ENCODE measurements at regions not wholly inside any gene's neighbourhood (a gene's known extent, or its start where the extent isn't known, plus 50 kb on each side); places are given as distances from the start of the nearest gene placed in this dataset.

- ATAC-seq (ENCODE audit: low read depth) = no peak
- Mint-ChIP-seq H3K9me3 (no peaks in the 10 kb centered on the region), H3K4me1 (no peaks in the 10 kb centered on the region), H3K4me3 (no peak overlapping the region), H3K36me3 (ENCODE audit: low read depth) (no peaks in the 10 kb centered on the region), H3K27me3 (peaks cover 5% of the 10 kb centered on the region), H3K27ac (no peak overlapping the region)
- TF ChIP-seq, protein P1, sequence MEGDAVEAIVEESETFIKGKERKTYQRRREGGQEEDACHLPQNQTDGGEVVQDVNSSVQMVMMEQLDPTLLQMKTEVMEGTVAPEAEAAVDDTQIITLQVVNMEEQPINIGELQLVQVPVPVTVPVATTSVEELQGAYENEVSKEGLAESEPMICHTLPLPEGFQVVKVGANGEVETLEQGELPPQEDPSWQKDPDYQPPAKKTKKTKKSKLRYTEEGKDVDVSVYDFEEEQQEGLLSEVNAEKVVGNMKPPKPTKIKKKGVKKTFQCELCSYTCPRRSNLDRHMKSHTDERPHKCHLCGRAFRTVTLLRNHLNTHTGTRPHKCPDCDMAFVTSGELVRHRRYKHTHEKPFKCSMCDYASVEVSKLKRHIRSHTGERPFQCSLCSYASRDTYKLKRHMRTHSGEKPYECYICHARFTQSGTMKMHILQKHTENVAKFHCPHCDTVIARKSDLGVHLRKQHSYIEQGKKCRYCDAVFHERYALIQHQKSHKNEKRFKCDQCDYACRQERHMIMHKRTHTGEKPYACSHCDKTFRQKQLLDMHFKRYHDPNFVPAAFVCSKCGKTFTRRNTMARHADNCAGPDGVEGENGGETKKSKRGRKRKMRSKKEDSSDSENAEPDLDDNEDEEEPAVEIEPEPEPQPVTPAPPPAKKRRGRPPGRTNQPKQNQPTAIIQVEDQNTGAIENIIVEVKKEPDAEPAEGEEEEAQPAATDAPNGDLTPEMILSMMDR (IDR thresholded peaks at IDR 0.05) = no peak
- CTCF ChIA-PET = no interaction called here
- POLR2A ChIA-PET = no interaction called here
- intact Hi-C loops (cut with micrococcal nuclease) = no loop called here
- DNase-seq = no peak
Observed at GRCh38 chr5:67960939-67961338, 254.6 kb upstream of the PIK3R1 start.

GRCh38 chr5:67957374-67957773, 258.2 kb upstream of the PIK3R1 start:
- H3K4me1 Mint-ChIP-seq = no peaks in the 10 kb centered on the region
- H3K9me3 Mint-ChIP-seq = no peaks in the 10 kb centered on the region
- ATAC-seq (ENCODE audit: low read depth) (no peak), DNase-seq (no peak)
- POLR2A ChIA-PET = no interaction called here
- H3K36me3 Mint-ChIP-seq (ENCODE audit: low read depth) = no peaks in the 10 kb centered on the region
- CTCF ChIA-PET = no interaction called here
- intact Hi-C loops (cut with micrococcal nuclease) = no loop called here
- no peak overlapping the region for H3K27ac Mint-ChIP-seq
- H3K27me3 Mint-ChIP-seq = peaks cover 9% of the 10 kb centered on the region
- H3K4me3 Mint-ChIP-seq = no peak overlapping the region
- TF ChIP-seq, protein P1 (IDR thresholded peaks at IDR 0.05) = no peak

DNA sequence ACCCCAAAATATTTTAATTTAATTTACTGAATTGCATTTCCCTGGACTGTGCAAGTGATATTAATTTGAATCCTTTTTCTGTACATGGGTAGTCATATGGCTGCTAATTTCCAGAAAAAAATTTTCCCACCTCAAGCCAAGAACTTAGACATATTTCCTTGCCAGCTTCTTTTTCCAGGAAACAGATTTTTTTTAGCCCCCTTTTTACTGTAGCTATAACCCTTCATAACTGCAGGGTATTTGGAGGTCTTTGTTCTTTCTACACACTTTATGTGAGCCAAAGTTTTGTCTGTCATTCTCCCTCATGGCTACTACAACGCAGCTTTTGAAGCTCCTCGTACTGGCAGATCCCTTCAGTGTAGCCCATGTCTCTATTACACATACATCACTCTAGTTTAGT, 261.2 kb upstream of the PIK3R1 start:
- no peak overlapping the region for H3K27ac Mint-ChIP-seq
- DNase-seq = no peak
- H3K36me3 Mint-ChIP-seq (ENCODE audit: low read depth) = no peaks in the 10 kb centered on the region
- intact Hi-C loops (cut with micrococcal nuclease) = no loop called here
- TF ChIP-seq, protein P1 (IDR thresholded peaks at IDR 0.05) = no peak
- no peaks in the 10 kb centered on the region for H3K4me1 Mint-ChIP-seq
- H3K4me3 Mint-ChIP-seq = no peak overlapping the region
- CTCF ChIA-PET = no interaction called here
- ATAC-seq (ENCODE audit: low read depth) = no peak
- H3K27me3 Mint-ChIP-seq = peaks cover 9% of the 10 kb centered on the region
- POLR2A ChIA-PET = no interaction called here
- H3K9me3 Mint-ChIP-seq = no peaks in the 10 kb centered on the region

DNA sequence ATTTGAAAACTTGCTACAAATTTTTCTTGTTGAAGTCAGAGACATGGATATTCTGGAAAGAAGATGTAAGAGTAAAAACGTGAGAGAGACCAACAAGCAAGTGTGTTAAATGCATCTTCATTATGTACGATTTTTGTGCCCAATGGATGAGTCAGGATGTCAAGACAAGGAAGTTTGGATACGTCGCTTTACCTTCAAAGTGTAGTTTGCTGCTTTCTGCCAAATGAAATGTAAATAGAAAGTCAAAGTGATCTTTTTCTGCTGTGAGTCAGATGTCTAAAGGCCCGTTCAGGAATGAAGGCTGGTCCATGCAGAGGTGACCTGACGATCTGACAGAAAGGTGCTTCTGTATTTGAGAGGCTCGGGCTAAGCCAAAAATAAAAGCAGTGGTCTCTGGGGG, 273.1 kb upstream of the PIK3R1 start:
- no peak for DNase-seq
- Mint-ChIP-seq H3K27ac (no peak overlapping the region), H3K4me1 (no peaks in the 10 kb centered on the region), H3K27me3 (no peaks in the 10 kb centered on the region), H3K36me3 (ENCODE audit: low read depth) (no peaks in the 10 kb centered on the region), H3K4me3 (no peak overlapping the region), H3K9me3 (no peaks in the 10 kb centered on the region)
- POLR2A ChIA-PET = no interaction called here
- intact Hi-C loops (cut with micrococcal nuclease) = no loop called here
- CTCF ChIA-PET = no interaction called here
- TF ChIP-seq, protein P1 (IDR thresholded peaks at IDR 0.05) = no peak
- ATAC-seq (ENCODE audit: low read depth) = no peak

DNA sequence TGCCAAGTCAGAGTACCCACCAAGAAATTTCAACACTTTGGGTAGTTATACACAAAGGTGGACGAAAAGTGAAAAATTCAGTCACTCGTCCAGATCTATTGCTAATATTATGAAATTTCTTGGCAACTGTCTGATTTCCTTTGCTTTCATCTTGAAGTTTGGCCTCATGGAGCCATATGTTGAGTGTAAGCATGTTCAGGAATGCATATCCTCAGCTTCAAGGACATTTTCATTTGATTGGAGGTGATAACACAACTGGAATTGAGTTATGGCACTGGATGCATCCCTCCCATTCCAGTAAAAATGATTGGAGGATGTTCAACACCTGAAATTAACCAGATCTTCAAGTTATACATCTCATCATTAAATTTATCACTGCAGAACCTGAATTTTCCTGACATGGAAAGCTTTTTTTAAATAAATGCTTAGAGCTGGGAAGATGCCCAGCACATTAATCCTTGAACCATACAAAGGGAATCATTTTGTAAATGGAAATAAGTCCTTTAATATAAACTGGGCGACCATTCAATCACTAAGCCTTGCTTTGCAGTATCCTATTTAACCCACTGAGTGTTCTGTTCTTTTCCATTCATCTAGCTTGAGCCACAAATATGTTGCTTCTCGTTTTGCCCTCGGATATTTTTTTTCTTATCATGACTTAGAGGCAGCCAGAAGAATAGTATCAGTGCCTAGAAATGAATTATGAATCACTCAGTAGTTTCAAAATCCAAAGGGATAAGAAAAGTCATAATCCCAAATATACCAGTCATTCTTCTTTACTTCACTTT, 273.7 kb upstream of the PIK3R1 start:
- CTCF ChIA-PET = interaction anchor here (0.8 kb wide), 1 partner anchor 17 kb away, joined by 3 read pairs; no protein-coding TSS in a partner anchor

More for the DNA sequence above, 273.7 kb upstream of the PIK3R1 start:
- Mint-ChIP-seq H3K36me3 (ENCODE audit: low read depth) (no peaks in the 10 kb centered on the region), H3K9me3 (no peaks in the 10 kb centered on the region), H3K27ac (no peak overlapping the region), H3K4me3 (no peak overlapping the region), H3K27me3 (no peaks in the 10 kb centered on the region), H3K4me1 (no peaks in the 10 kb centered on the region)
- intact Hi-C loops (cut with micrococcal nuclease) = no loop called here
- POLR2A ChIA-PET = no interaction called here
- no peak for ATAC-seq (ENCODE audit: low read depth)
- no peak for DNase-seq
- TF ChIP-seq, protein P1 (IDR thresholded peaks at IDR 0.05) = no peak

Measured in activated B cell treated with CpG ODN at 0.5 μM for 24 hours (primary cell).